Heart right ventricle (tissue), 16 donors: ENCODE measurements at regions not wholly inside any gene's neighbourhood (a gene's known extent, or its start where the extent isn't known, plus 50 kb on each side); places are given as distances from the start of the nearest gene placed in this dataset.

Experiments used
- ATAC-seq, 8 donors: fragments of 200-7000 bp; cut with Tn5 transposase; one replicate each; pipeline ENCODE4 v1.9.1; 2020; ENCODE audit warnings: mild to moderate bottlenecking in 8 of 8, moderate library complexity in 8 of 8, moderate number of reproducible peaks in 1 of 8
- DNase-seq, 2 donors: peaks; one replicate each; pipeline ENCODE4 v3.0.0-alpha.2; 2020
- H3K27ac ChIP-seq, 10 donors: fragments of 200-600 bp; sonication (generic) in 2 of 10; one replicate each; pipeline versions ENCODE4 v1.5.0 to v1.8.0; 2020 to 2022; ENCODE audit warnings: mild to moderate bottlenecking in 3 of 10
- H3K27me3 ChIP-seq, 7 donors: fragments of 200-600 bp; one replicate each; pipeline ENCODE4 v1.8.0; 2021 to 2022; ENCODE audit warnings: mild to moderate bottlenecking in 2 of 7
- H3K36me3 ChIP-seq, 9 donors: fragments of 200-600 bp; sonication (generic) in 1 of 9; one replicate each; pipeline versions ENCODE4 v1.5.0 to v1.8.0; 2020 to 2022; ENCODE audit warnings: mild to moderate bottlenecking in 2 of 9
- H3K4me1 ChIP-seq, 9 donors: fragments of 200-600 bp; sonication (generic) in 1 of 9; one replicate each; pipeline versions ENCODE4 v1.5.0 to v1.8.0; 2020 to 2022; ENCODE audit warnings: mild to moderate bottlenecking in 4 of 9
- H3K4me3 ChIP-seq, 10 donors: fragments of 200-600 bp; sonication (generic) in 2 of 10; one replicate each; pipeline versions ENCODE4 v1.5.0 to v1.8.0; 2020 to 2022; ENCODE audit warnings: mild to moderate bottlenecking in 7 of 10, moderate library complexity in 2 of 10
- H3K9me3 ChIP-seq, 11 donors: fragments of 200-600 bp in 10 of 11; sonication (generic) in 2 of 11; one replicate each; pipeline versions ENCODE4 v1.5.0 to v1.8.0; 2013 to 2022; ENCODE audit warnings: mild to moderate bottlenecking in 2 of 11, control low read depth in 1 of 11, moderate library complexity in 1 of 11
- WGBS, 2 donors: extraction: QIAGEN DNeasy Blood & Tissue Kit; methylation state at CpG; one replicate each; pipeline ENCODE4 v1.1.7; 2013; ENCODE audit warnings: inconsistent platforms in 1 of 2; 5-methylcytosine and 5-hydroxymethylcytosine counted together
- intact Hi-C, 10 donors: fragments of 100-400 bp; cut with DNase I; formaldehyde crosslinking; loops; one replicate each; pipeline versions ENCODE4 v1.11.1 to v1.14.2; 2022
- TF ChIP-seq, protein P1 (sequence below), 9 donors: fragments of 200-600 bp; sonication (generic) in 2 of 9; IDR thresholded peaks; one replicate each; pipeline versions ENCODE4 v1.5.0 to v1.8.0; 2021 to 2022; ENCODE audit warnings: antibody characterized with exemption in 9 of 9, mild to moderate bottlenecking in 5 of 9, moderate library complexity in 1 of 9
- donor health status: Arrhythmogenic right ventricular cardiomyopathy.
- donor health status: ischemic (EF 13 %, LVEDD 7.1; RV severe dilation, severe dysfunction).
- donor health status: healthy with polysubstance abuse.
- donor health status: DM: no; HTN: yes; CAD: no.
- donor health status: DM: no; HTN: no; CAD: no.
- donor health status: ischemic (EF 25% LVEDD 6.9; RV normal size, moderate dysfunction).
- donor health status: ischemic (EF 25% LVEDD 5.7; RV mildly dilated, moderate dysfunction).
- donor health status: healthy.
- donor health status: DM: yes; HTN: yes; CAD: no.
- donor health status: Ischemic cardiomyopathy.
- donor health status: ischemic (EF 35%, LVEDD 5.7; RV mildly dilated, moderate dysfunction).
- donor health status: nonischemic (EF 11% LVEDD 7.7; RV severe dilation, severe dysfunction).
- donor health status: DM: yes; HTN: yes; CAD: no.
- donor health status: PGD.
- donor health status: ischemic (EF 29% LVEDD 5.4; RV normal size, mild dysfunction).
- donor health status: nonischemic (EF 23%, LVEDD 6.1; RV moderate dilation, normal function).

- intact Hi-C loops: no loop called here
- Histone ChIP-seq H3K27me3 (peaks cover 0 to 77% (median 51%) of the 10 kb centered on the region in 7 donors), H3K4me3 (no peak overlapping the region), H3K36me3 (no peaks in the 10 kb centered on the region), H3K9me3 (no peaks in the 10 kb centered on the region), H3K4me1 (no peaks in the 10 kb centered on the region), H3K27ac (no peak overlapping the region)
- ATAC-seq (no peak), DNase-seq (no peak)
- 90 to 94% methylated on average over 15 of the region's 15 CpGs for WGBS, 2 donors
- TF ChIP-seq, protein P1, sequence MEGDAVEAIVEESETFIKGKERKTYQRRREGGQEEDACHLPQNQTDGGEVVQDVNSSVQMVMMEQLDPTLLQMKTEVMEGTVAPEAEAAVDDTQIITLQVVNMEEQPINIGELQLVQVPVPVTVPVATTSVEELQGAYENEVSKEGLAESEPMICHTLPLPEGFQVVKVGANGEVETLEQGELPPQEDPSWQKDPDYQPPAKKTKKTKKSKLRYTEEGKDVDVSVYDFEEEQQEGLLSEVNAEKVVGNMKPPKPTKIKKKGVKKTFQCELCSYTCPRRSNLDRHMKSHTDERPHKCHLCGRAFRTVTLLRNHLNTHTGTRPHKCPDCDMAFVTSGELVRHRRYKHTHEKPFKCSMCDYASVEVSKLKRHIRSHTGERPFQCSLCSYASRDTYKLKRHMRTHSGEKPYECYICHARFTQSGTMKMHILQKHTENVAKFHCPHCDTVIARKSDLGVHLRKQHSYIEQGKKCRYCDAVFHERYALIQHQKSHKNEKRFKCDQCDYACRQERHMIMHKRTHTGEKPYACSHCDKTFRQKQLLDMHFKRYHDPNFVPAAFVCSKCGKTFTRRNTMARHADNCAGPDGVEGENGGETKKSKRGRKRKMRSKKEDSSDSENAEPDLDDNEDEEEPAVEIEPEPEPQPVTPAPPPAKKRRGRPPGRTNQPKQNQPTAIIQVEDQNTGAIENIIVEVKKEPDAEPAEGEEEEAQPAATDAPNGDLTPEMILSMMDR (IDR thresholded peaks at IDR 0.05): no peak
Observed at GRCh38 chr21:36532769-36533467, 53.0 kb upstream of the CLDN14 start.

DNA sequence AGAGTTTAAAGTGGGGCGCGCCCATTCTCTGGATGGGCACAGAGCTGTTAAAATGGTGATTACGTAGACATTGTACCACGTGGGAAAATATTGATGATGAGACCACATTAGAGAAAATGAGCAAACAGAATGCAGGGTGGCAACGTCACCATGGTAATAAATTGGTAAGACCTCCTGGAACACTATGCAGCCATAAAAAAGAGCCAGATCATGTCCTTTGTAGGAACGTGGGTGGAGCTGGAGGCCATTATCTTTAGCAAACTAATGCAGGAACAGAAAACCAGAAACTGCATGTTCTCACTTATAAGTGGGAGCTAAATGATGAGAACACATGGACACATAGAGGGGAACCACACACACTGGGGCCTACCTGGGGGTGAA, 53.5 kb upstream of the CLDN14 start:
- intact Hi-C loops: no loop called here
- 78 to 85% methylated on average over 6 of the region's 6 CpGs for WGBS, 2 donors
- H3K27me3 ChIP-seq: peaks cover 0 to 71% (median 51%) of the 10 kb centered on the region in 7 donors

GRCh38 chr21:36534656-36535055, 54.7 kb upstream of the CLDN14 start:
- H3K4me1 ChIP-seq: no peaks in the 10 kb centered on the region
- H3K27ac ChIP-seq: no peak overlapping the region
- DNase-seq (no peak), ATAC-seq (no peak)
- 56 to 59% methylated on average over 3 of the region's 3 CpGs for WGBS, 2 donors
- intact Hi-C loops: no loop called here
- no peaks in the 10 kb centered on the region for H3K36me3 ChIP-seq
- peaks cover 0 to 66% (median 41%) of the 10 kb centered on the region in 7 donors for H3K27me3 ChIP-seq
- H3K4me3 ChIP-seq: no peak overlapping the region
- TF ChIP-seq, protein P1 (IDR thresholded peaks at IDR 0.05): no peak
- no peaks in the 10 kb centered on the region for H3K9me3 ChIP-seq

More for the DNA sequence above, 53.5 kb upstream of the CLDN14 start:
- H3K27ac ChIP-seq: no peak overlapping the region
- H3K4me3 ChIP-seq: no peak overlapping the region
- TF ChIP-seq, protein P1 (IDR thresholded peaks at IDR 0.05): no peak
- ATAC-seq (no peak), DNase-seq (no peak)
- no peaks in the 10 kb centered on the region for H3K4me1 ChIP-seq
- no peaks in the 10 kb centered on the region for H3K9me3 ChIP-seq
- H3K36me3 ChIP-seq: no peaks in the 10 kb centered on the region

DNA sequence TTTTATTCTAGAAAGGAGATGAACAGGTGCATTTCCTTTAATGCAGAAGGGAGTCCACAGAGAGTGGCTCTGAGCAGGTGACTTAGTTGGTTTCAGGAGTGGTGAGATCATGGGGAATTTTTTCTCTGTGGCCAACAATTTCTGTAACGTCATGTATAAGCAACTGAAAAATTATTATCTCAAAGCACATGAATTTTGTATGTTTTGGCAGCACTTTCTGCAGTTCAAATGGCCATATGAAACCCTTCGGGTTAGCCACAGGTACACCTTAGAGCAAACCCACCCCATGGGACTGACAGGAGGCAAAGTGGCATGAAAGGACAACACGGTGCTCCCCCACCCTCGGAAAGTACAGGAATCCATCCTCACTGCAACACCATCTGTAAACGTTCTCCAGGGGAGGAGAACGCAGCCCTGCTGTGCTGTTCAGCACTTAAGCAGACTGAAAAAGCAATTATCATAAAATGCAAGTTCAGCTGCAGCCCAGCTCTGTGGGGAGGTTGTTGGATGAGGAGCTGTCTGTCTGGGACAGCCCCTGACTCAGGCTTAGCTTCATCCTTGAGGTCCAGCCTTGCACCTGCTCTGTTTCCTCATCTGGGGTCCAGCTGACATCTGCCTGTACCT, 55.8 kb upstream of the CLDN14 start:
- H3K27me3 ChIP-seq: peaks cover 0 to 62% (median 40%) of the 10 kb centered on the region in 7 donors
- TF ChIP-seq, protein P1 (IDR thresholded peaks at IDR 0.05): no peak
- 48 to 51% methylated on average over 6 of the region's 6 CpGs for WGBS, 2 donors
- ATAC-seq: no peak
- no peak overlapping the region for H3K4me3 ChIP-seq
- H3K27ac ChIP-seq: no peak overlapping the region
- intact Hi-C loops: no loop called here
- DNase-seq: no peak
- H3K4me1 ChIP-seq: no peaks in the 10 kb centered on the region
- H3K9me3 ChIP-seq: no peaks in the 10 kb centered on the region
- H3K36me3 ChIP-seq: no peaks in the 10 kb centered on the region
